Erythroblast (primary cell): ENCODE measurements at regions not wholly inside any gene's neighbourhood (a gene's known extent, or its start where the extent isn't known, plus 50 kb on each side); places are given as distances from the start of the nearest gene placed in this dataset.

ENCODE experiments used
- DNase-seq, 2 experiments: peaks; one replicate each; lab custom pipeline; 2025; lab: John Stamatoyannopoulos, UW
- GATA1 ChIP-seq: IDR thresholded peaks from 2 replicates; pipeline ENCODE4 v1.6.1; 2011; ENCODE audit warnings: low read depth, mild to moderate bottlenecking, control low read depth, low read length, moderate library complexity
- POLR2A ChIP-seq: IDR thresholded peaks from 2 replicates; pipeline ENCODE4 v1.6.1; 2011; ENCODE audit warnings: mild to moderate bottlenecking, low read length

DNA sequence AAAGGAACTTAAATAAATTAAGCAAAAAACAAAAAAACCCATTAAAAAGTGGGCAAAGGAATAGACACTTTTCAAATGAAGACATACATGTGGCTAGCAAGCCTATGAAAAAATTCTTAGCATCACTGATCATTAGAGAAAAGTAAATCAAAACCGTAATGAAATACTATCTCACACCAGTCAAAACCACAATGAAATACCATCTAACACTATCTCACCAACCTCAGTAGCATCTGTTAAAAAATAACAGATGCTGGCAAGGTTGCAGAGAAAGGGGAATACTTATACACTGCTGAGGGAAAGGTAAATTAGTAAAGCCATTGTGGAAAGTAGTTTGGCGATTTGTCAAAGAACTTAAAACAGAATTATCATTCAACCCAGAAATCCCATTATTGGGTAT, 381.1 kb downstream of the FLRT2 start:
- DNase-seq = no peak
- no peak for TF ChIP-seq GATA1
- TF ChIP-seq POLR2A = no peak

DNA sequence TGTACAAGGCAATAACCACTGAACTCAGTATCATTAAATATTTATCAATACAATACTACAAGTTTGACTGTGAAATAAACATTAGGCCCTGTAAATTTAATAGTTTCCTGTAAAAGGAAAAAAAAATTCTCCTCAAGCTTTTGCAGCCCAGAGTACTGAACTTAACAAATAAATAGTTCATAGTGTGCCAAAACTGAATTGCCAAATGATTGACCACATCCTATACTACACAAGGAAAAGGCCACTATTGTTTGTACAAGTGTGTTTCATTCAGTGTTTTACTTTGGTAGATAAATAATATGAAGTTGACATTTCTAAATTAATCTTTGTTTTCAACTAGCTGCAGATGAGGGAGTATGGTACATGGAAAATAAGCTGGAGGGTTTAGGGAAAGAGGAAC, 379.6 kb downstream of the FLRT2 start:
- no peak for TF ChIP-seq GATA1
- TF ChIP-seq POLR2A = no peak
- no peak for DNase-seq

GRCh38 chr14:85907536-85907935, 377.6 kb downstream of the FLRT2 start:
- DNase-seq = no peak
- TF ChIP-seq POLR2A = no peak
- no peak for TF ChIP-seq GATA1

DNA sequence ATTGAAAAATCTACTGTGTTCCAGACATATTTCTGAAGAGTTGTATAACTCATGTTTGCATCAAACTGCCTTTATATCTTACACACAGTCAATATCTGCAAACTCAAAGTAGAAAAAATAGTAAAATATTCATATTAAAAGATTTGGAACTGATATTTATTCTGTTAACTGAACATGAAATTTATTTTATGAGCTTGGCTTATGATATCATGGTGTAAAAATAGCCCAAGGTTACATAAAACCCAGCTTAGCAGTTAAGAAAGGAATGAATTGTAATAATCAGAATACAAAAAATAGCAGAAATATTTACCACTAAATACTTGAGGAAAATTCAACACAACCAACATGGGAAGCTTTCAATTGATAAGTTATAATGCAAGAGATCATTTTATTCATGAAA, 367.9 kb downstream of the FLRT2 start:
- no peak for DNase-seq
- TF ChIP-seq POLR2A (no peak), GATA1 (no peak)

DNA sequence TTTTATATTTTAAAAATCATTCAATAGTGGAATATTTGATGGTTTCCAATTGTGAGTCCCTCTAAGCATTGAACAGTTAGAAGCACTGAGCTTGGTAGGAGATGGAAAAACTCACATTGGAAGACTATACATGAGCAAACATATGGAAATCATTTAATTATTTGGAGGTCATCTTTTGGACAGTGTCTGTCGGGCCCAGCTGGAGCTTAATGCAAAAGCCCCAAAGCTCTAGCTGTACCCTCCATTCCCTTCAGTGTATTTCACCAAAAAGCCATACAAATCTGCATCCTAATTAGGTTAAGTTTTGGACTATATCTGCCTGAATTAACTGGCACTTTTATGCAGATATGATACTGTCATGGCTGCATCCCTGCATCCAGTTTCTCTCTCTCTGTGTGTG, 365.7 kb downstream of the FLRT2 start:
- no peak for TF ChIP-seq POLR2A
- TF ChIP-seq GATA1 = no peak
- no peak for DNase-seq

DNA sequence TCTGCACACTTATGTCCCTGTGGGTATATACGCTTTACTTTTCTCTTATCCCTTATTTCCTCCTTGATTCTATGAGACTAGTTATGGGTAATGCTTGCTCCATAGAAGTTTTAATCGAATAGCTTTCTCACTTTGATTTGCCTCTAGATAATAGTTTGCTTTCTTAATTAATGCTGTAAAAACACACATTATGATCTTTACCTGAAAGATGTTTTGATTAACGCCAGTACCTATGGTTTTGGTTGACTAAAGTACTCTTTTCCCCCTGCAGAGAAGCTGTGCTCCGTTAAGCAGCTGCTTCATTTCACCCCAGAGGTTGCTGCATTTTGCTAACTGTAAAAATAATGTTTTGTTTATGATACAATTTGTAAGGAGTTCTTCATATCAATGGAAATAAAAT, 362.3 kb downstream of the FLRT2 start:
- DNase-seq = no peak
- TF ChIP-seq POLR2A = no peak
- no peak for TF ChIP-seq GATA1

DNA sequence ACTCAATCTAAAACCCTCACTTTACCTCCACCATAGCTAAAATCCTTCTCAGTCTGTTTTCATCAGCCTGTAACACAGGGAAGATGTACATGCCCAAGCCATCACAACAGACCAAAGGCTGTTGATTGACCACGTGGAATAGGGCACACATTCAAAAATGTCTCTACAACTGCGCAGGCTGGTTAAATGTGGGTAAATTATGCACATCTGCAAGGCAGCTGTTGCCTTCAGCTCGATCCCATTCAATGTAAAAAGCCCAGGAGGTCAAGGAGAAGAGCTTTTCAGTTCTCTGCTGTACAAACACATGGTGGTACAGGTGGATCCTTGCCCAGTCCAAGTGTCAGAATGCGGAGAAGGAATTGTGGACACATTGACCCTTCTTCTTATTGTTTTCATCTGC, 354.0 kb downstream of the FLRT2 start:
- TF ChIP-seq POLR2A (no peak), GATA1 (no peak)
- no peak for DNase-seq

GRCh38 chr14:85883101-85883500, 353.2 kb downstream of the FLRT2 start:
- DNase-seq = no peak

GRCh38 chr14:85881935-85882334, 352.0 kb downstream of the FLRT2 start:
- no peak for DNase-seq
- TF ChIP-seq POLR2A (no peak), GATA1 (no peak)

More at GRCh38 chr14:85883101-85883500, 353.2 kb downstream of the FLRT2 start:
- no peak for TF ChIP-seq GATA1
- TF ChIP-seq POLR2A = no peak

DNA sequence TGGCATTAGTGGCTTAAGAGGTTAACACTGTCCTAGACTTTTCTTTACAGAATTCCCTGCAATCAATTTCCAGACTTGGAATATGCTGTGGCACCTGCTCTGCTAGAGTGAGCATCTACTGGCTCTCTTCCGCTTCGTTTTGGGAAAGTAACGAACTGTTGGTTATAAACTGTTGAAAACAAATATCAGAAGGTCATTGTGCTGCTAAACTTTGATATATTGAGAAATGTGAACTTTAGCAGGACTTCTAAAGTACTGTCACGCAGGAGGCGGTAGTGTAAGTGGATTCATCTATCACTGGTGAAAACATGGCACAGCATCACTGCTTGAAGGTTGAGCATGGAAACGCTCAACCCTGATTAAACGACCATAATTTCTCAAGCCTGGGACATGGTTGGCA, 348.9 kb downstream of the FLRT2 start:
- TF ChIP-seq POLR2A = no peak
- no peak for TF ChIP-seq GATA1
- no peak for DNase-seq

GRCh38 chr14:85873006-85873405, 343.1 kb downstream of the FLRT2 start:
- TF ChIP-seq POLR2A (no peak), GATA1 (no peak)
- DNase-seq = no peak

DNA sequence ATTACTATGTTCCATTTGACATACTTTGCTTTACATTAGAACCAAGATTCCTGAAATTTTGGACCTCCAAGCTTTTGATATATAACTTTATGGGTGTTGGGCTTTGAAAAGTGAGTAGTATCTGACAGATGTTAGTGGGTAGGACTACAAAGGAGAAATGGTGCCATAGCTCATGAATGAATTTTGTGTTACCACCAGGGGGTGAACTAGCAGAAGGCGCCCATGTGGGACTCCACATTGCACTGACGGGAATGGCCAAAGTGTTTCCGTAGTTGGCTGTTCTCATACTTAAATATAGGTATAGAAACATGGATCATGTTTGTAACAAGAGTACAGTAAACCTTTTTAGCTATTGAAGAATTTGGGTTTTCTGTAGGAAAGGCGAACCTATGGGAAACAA, 337.5 kb downstream of the FLRT2 start:
- no peak for TF ChIP-seq GATA1
- TF ChIP-seq POLR2A = no peak
- DNase-seq = peak in 1 of 2 experiments; percentile 8

DNA sequence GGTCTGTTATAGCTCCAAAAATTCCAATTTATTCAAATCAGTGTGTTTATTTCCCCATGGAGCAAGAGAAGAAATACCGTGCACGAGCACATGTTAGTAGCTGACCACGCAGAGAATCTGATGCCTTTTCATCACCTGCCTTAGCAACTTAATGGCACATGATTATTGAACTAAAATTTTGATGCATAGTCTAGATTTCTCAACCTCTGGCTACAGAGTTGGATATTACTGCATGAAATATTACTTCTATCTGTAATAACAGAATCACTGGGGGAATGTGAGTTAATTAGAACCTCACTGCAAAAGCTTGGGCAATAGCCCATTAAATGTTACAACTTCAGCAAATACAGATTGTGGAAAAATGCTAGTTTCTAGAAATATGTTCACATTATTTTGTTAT, 335.8 kb downstream of the FLRT2 start:
- no peak for DNase-seq

DNA sequence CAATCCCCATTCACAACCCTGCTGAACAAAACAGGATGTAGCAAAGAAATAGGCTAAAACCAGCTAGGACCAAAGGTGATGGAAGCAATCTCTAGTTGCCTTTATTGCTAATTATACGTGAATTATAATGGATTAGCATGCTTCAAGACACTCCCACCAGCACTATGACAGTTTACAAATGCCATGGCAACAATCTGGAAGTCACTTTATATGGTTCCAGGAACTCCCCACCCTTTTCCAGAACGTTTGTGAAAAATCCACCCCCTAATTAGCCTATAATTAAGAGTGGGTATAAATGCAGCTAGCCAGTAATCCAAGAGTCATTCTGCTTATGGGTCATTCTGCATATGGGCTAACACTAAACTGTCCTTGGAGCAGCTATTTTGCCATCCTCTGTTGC, 328.7 kb downstream of the FLRT2 start:
- no peak for DNase-seq
- TF ChIP-seq GATA1 (no peak), POLR2A (no peak)

More for the DNA sequence above, 335.8 kb downstream of the FLRT2 start:
- TF ChIP-seq GATA1 = no peak
- no peak for TF ChIP-seq POLR2A

GRCh38 chr14:85856430-85856829, 326.5 kb downstream of the FLRT2 start:
- DNase-seq = no peak

DNA sequence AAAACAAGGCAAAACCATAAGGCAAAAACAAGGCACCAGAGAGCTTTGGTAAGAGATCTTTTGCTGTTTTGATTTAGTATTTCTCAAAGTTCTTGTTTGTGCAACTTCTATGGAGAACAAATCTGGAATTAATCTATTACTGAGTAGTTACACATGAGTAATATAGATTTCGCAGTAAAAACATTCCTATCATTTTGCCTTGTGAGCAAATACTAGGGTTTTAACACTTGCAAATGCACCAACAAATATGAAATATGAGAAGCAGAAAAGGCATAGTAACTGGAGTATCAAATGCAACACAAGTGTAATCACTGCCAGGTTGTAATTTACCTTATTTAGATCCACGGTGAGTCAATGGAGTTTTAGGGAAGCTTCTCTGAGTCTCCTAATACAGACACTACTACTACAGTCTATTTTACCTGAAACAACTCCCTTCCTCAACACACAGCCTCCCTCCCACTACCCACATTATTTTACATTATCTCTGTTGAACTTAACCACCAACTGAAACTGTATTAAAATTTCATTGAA, 324.1 kb downstream of the FLRT2 start:
- TF ChIP-seq GATA1 (no peak), POLR2A (no peak)
- DNase-seq = no peak

More at GRCh38 chr14:85856430-85856829, 326.5 kb downstream of the FLRT2 start:
- TF ChIP-seq POLR2A (no peak), GATA1 (no peak)
